DMS114 treated with DMSO at 0.1 percent for 48 hours (cell line): ENCODE measurements at regions not wholly inside any gene's neighbourhood (a gene's known extent, or its start where the extent isn't known, plus 50 kb on each side); places are given as distances from the start of the nearest gene placed in this dataset.

Source experiments
- DNase-seq: peaks from one replicate; lab custom pipeline; 2025; ENCODE audit not compliant: unreplicated experiment; lab: John Stamatoyannopoulos, UW

GRCh38 chr1:54497338-54497737 lies 50.7 kb upstream of the ACOT11 start:
- no peak for DNase-seq

- no peak for DNase-seq
Observed at GRCh38 chr1:54495954-54496353, 52.1 kb upstream of the ACOT11 start.

- DNase-seq: no peak
Observed at GRCh38 chr1:54493608-54494007, 54.4 kb upstream of the ACOT11 start.

- no peak for DNase-seq
Observed at GRCh38 chr1:54490361-54491248, 57.4 kb upstream of the ACOT11 start.

- DNase-seq: no peak
Observed at GRCh38 chr1:54489627-54490250, 58.3 kb upstream of the ACOT11 start.

- DNase-seq: peak; percentile 68
Observed at GRCh38 chr1:54488779-54489626, 59.0 kb upstream of the ACOT11 start.

GRCh38 chr1:54488065-54488750 lies 59.8 kb upstream of the ACOT11 start:
- peak; percentile 87 for DNase-seq

- peak; percentile 41 for DNase-seq
Observed at GRCh38 chr1:54487571-54488050, 60.4 kb upstream of the ACOT11 start.

GRCh38 chr1:54486907-54487306 lies 61.1 kb upstream of the ACOT11 start:
- DNase-seq: no peak

GRCh38 chr1:54485416-54485815 lies 62.6 kb upstream of the ACOT11 start:
- no peak for DNase-seq

GRCh38 chr1:54483875-54484437 lies 64.1 kb upstream of the ACOT11 start:
- DNase-seq: no peak

GRCh38 chr1:54481201-54481884 lies 66.7 kb upstream of the ACOT11 start:
- DNase-seq: no peak

- DNase-seq: no peak
Observed at GRCh38 chr1:54480525-54480848, 67.5 kb upstream of the ACOT11 start.

GRCh38 chr1:54479841-54480524 lies 68.0 kb upstream of the ACOT11 start:
- no peak for DNase-seq

GRCh38 chr1:54479251-54479650 lies 68.8 kb upstream of the ACOT11 start:
- no peak for DNase-seq

- DNase-seq: no peak
Observed at GRCh38 chr1:54477153-54477561, 70.9 kb upstream of the ACOT11 start.

- DNase-seq: no peak
Observed at GRCh38 chr1:54476530-54477109, 70.4 kb upstream of the SSBP3 start.

- DNase-seq: no peak
Observed at GRCh38 chr1:54475946-54476516, 69.8 kb upstream of the SSBP3 start.
